OCI-LY3 (cell line): ENCODE measurements at regions not wholly inside any gene's neighbourhood (a gene's known extent, or its start where the extent isn't known, plus 50 kb on each side); places are given as distances from the start of the nearest gene placed in this dataset.

Experiments
- CTCF ChIP-seq: fragments of 200-600, 300-600 bp; sonication (generic); IDR thresholded peaks from 2 replicates; pipeline ENCODE4 v1.5.1; 2014; ENCODE audit warnings: antibody characterized with exemption, low read length, low read depth
- EZH2phosphoT487 ChIP-seq: fragments of 200-600 bp; shearing (Covaris generic); IDR thresholded peaks from 2 replicates; pipeline ENCODE4 v1.6.1; 2018; ENCODE audit warnings: antibody characterized with exemption, mixed run types, low read depth

DNA sequence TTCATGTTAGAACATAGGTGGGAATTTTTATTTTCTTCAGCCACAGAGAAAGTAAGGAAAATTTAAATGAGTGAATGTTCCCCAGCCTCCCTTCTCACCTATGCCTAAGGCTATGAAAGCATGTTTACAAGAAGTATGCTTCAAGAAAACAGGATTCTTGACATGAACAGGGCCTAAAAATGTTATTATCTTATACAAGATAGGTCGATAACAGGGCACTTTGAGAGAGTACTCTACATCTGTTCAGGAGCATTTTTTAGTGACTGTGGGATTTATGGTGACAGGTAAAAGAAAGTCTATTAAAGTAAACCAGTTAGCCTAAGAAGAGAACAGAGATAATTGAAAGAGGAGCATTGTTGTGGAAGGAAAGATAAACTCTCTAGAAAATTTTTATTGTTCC is 222.9 kb upstream of the DAAM1 start:
- no peak for TF ChIP-seq CTCF
- no peak for TF ChIP-seq EZH2phosphoT487
